Activated CD4-positive, alpha-beta T cell treated with anti-CD3 and anti-CD28 coated beads, Interleukin-2, amount 10 ng/mL, durations not matched to agents 24 days and 14 days (primary cell): ENCODE measurements at regions not wholly inside any gene's neighbourhood (a gene's known extent, or its start where the extent isn't known, plus 50 kb on each side); places are given as distances from the start of the nearest gene placed in this dataset.
A peak's percentile ranks its signal among the peaks of the same experiment; 100 is the strongest.

Experiments used
- DNase-seq: peaks from one replicate; pipeline ENCODE4 v3.0.0; 2022
- H3K27ac Mint-ChIP-seq: one replicate; pipeline ENCODE4 v1.8.0; 2022; ENCODE audit warnings: mild to moderate bottlenecking, mixed read lengths
- H3K27me3 Mint-ChIP-seq: one replicate; pipeline ENCODE4 v1.8.0; 2022; ENCODE audit warnings: mixed read lengths
- H3K36me3 Mint-ChIP-seq: one replicate; pipeline ENCODE4 v1.8.0; 2022; ENCODE audit warnings: low read depth, mild to moderate bottlenecking, mixed read lengths
- H3K4me1 Mint-ChIP-seq: one replicate; pipeline ENCODE4 v1.8.0; 2021; ENCODE audit warnings: mixed read lengths
- H3K4me3 Mint-ChIP-seq: one replicate; pipeline ENCODE4 v1.8.0; 2022; ENCODE audit warnings: mild to moderate bottlenecking, moderate library complexity, mixed read lengths
- H3K9me3 Mint-ChIP-seq: one replicate; pipeline ENCODE4 v1.8.0; 2021; ENCODE audit warnings: mixed read lengths
- intact Hi-C: fragments of 100-400 bp; cut with micrococcal nuclease; formaldehyde crosslinking; loops from one replicate; pipeline ENCODE4 v1.15.1; 2023

DNA sequence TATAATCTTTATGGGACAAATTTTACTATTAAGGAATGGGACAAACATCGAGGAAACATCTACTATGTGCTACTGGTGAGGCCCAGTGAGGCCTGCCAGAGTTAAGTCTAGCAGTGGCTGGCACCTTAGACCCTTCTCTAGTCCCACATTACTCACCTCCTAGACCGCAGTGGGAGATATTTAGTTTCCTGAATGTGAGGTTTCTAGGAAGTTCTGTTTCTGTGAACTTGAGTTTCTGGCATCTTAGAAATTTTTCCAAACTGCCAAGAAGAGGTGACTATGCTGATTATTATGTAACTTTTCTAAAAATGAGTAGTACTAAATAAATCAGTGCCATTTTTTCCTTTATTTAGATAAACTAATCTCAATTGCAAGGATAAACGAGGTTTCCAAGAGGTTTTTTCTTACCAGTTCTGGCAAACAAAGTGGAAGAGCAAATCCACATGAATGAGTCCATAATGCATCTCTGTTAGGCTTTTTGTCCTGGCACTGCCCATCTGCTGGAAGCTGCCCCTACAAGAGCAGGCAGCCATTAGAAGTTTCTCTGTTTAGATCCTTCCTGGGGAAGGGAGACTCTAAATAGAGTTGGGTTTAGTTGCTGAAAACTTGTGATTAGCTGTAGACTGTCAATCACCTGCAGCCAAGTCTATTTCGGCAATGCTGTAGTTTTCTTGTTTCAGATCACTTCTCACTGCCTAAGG lies 348.7 kb downstream of the MAN2A1 start:
- H3K9me3 Mint-ChIP-seq: peaks cover 18% of the 10 kb centered on the region
- no peaks in the 10 kb centered on the region for H3K27me3 Mint-ChIP-seq
- no peak for DNase-seq
- peaks cover 2% of the 10 kb centered on the region for H3K36me3 Mint-ChIP-seq
- H3K4me3 Mint-ChIP-seq: no peak overlapping the region
- intact Hi-C loops: no loop called here
- no peak overlapping the region for H3K27ac Mint-ChIP-seq
- peaks cover 5% of the 10 kb centered on the region for H3K4me1 Mint-ChIP-seq

GRCh38 chr5:110040178-110040577 lies 350.5 kb downstream of the MAN2A1 start:
- Mint-ChIP-seq H3K27ac (no peak overlapping the region), H3K36me3 (peaks cover 4% of the 10 kb centered on the region), H3K27me3 (no peaks in the 10 kb centered on the region), H3K9me3 (peaks cover 30% of the 10 kb centered on the region), H3K4me3 (no peak overlapping the region), H3K4me1 (peaks cover 5% of the 10 kb centered on the region)
- intact Hi-C loops: no loop called here
- DNase-seq: no peak

GRCh38 chr5:110043025-110043424 lies 353.3 kb downstream of the MAN2A1 start:
- Mint-ChIP-seq H3K27me3 (no peaks in the 10 kb centered on the region), H3K36me3 (peaks cover 4% of the 10 kb centered on the region), H3K27ac (no peak overlapping the region), H3K4me3 (no peak overlapping the region), H3K9me3 (peaks cover 30% of the 10 kb centered on the region), H3K4me1 (peaks cover 5% of the 10 kb centered on the region)
- intact Hi-C loops: no loop called here
- DNase-seq: no peak

DNA sequence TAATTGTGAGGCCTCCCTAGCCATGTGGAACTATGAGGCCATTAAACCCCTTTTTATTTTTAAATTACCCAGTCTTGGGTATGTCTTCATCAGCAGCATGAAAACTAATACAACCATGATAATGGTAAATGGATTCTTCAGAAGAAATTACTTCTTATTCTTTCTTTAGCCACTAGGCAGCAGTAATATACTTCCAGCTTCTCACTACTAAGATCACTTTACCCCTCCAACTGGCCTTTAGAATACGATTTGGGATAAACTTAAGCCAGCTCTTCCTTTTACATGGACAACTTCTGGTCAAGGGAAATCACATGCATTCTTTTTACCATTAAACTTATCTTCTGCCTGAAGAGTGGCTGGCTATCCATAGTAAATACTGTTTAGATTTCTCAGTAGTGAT lies 355.4 kb downstream of the MAN2A1 start:
- Mint-ChIP-seq H3K9me3 (peaks cover 30% of the 10 kb centered on the region), H3K4me1 (peaks cover 5% of the 10 kb centered on the region), H3K36me3 (peaks cover 4% of the 10 kb centered on the region), H3K27ac (no peak overlapping the region), H3K4me3 (no peak overlapping the region), H3K27me3 (no peaks in the 10 kb centered on the region)
- intact Hi-C loops: no loop called here
- DNase-seq: no peak

GRCh38 chr5:110048491-110048890 lies 358.8 kb downstream of the MAN2A1 start:
- DNase-seq: no peak
- H3K9me3 Mint-ChIP-seq: peaks cover 15% of the 10 kb centered on the region
- no peak overlapping the region for H3K27ac Mint-ChIP-seq
- no peak overlapping the region for H3K4me3 Mint-ChIP-seq
- intact Hi-C loops: no loop called here
- H3K4me1 Mint-ChIP-seq: peaks cover 2% of the 10 kb centered on the region
- no peaks in the 10 kb centered on the region for H3K27me3 Mint-ChIP-seq
- peaks cover 1% of the 10 kb centered on the region for H3K36me3 Mint-ChIP-seq

GRCh38 chr5:110049816-110050215 lies 360.1 kb downstream of the MAN2A1 start:
- Mint-ChIP-seq H3K27ac (no peak overlapping the region), H3K9me3 (peaks cover 3% of the 10 kb centered on the region), H3K36me3 (no peaks in the 10 kb centered on the region), H3K4me3 (no peak overlapping the region), H3K4me1 (peaks cover 16% of the 10 kb centered on the region), H3K27me3 (no peaks in the 10 kb centered on the region)
- DNase-seq: no peak
- intact Hi-C loops: no loop called here

DNA sequence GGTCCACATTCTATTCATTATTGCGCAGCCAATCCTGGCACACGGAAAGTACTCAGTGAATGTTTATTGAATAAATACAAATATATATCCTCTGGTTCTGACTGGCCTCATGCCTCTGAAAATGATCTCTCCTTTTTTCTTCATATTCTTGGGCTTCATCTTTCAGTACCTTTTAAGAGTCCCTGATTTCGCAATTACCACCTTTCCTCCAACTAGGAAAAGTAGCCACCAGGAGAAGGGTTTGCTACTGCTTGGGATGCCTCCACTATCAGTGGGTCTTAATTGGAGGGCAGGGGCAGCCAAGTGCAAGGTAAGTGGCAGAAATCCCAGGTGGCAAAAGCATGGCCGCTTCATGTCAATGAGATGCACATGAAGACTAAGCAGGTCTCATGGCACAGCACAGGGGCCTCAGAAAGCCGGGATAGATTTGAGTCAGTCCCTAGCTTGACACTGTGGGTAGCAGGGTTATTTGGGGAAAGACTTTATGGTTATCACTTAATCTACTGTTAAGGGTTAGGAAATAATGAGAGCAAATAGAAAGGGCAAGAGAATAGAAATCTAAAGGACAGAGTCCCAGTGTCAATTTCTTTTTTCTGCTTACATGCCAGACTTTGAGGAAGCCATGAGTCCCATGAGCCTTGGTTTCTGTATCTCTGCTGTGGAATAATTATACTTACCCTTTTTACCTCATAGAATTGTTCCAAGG lies 361.1 kb downstream of the MAN2A1 start:
- DNase-seq: no peak
- H3K4me1 Mint-ChIP-seq: peaks cover 21% of the 10 kb centered on the region
- H3K36me3 Mint-ChIP-seq: no peaks in the 10 kb centered on the region
- intact Hi-C loops: no loop called here
- H3K4me3 Mint-ChIP-seq: no peak overlapping the region
- H3K9me3 Mint-ChIP-seq: peaks cover 3% of the 10 kb centered on the region
- no peak overlapping the region for H3K27ac Mint-ChIP-seq
- H3K27me3 Mint-ChIP-seq: no peaks in the 10 kb centered on the region

- Mint-ChIP-seq H3K4me3 (no peak overlapping the region), H3K27ac (no peak overlapping the region), H3K9me3 (no peaks in the 10 kb centered on the region), H3K4me1 (peaks cover 21% of the 10 kb centered on the region), H3K27me3 (no peaks in the 10 kb centered on the region), H3K36me3 (no peaks in the 10 kb centered on the region)
- no peak for DNase-seq
- intact Hi-C loops: no loop called here
Measured at GRCh38 chr5:110053205-110053604, 363.5 kb downstream of the MAN2A1 start.

GRCh38 chr5:110053824-110054223 lies 364.1 kb downstream of the MAN2A1 start:
- no peak for DNase-seq
- intact Hi-C loops: loop anchor here (1.0 kb wide), 2 partner anchors 33 to 363 kb away; no protein-coding TSS in a partner anchor
- Mint-ChIP-seq H3K9me3 (no peaks in the 10 kb centered on the region), H3K36me3 (no peaks in the 10 kb centered on the region), H3K27ac (peak overlapping the region; percentile 74), H3K27me3 (no peaks in the 10 kb centered on the region), H3K4me3 (peak overlapping the region; percentile 12), H3K4me1 (peaks cover 21% of the 10 kb centered on the region)

GRCh38 chr5:110054240-110054639 lies 364.5 kb downstream of the MAN2A1 start:
- Mint-ChIP-seq H3K4me1 (peaks cover 21% of the 10 kb centered on the region), H3K9me3 (no peaks in the 10 kb centered on the region), H3K36me3 (no peaks in the 10 kb centered on the region), H3K27ac (peak overlapping the region; percentile 74), H3K27me3 (no peaks in the 10 kb centered on the region), H3K4me3 (peak overlapping the region; percentile 18)
- intact Hi-C loops: loop anchor here (1.0 kb wide), 2 partner anchors 33 to 363 kb away; no protein-coding TSS in a partner anchor
- peak; percentile 92 for DNase-seq

- H3K4me1 Mint-ChIP-seq: peaks cover 21% of the 10 kb centered on the region
- no peaks in the 10 kb centered on the region for H3K27me3 Mint-ChIP-seq
- no peaks in the 10 kb centered on the region for H3K9me3 Mint-ChIP-seq
- no peaks in the 10 kb centered on the region for H3K36me3 Mint-ChIP-seq
- H3K4me3 Mint-ChIP-seq: no peak overlapping the region
- intact Hi-C loops: no loop called here
- H3K27ac Mint-ChIP-seq: no peak overlapping the region
- no peak for DNase-seq
Measured at GRCh38 chr5:110055302-110055701, 365.6 kb downstream of the MAN2A1 start.

DNA sequence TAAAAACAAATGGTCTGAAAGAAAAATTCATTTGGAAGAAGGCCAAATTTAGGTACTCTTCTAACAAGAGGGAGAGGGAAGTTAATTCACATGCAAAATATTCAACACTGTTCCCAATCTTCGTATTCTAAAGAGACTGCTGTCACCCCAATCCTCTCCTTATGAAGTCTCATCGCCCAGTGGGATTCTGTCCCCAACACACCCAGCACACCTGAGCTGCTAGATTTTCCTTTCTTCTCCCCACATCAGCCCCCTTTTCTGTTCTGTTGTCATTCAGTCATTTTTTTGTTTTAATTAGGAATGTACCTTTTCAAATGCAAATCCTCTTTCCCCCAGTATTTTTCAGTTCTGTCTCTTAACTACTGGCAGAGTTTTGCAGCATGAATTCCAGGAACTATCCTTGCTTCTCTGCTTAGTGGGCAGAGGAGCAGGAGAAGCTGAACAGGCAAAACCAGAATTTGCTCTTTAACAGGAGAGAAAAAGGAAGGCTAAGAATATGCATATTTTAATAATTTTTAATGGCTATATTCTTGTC lies 366.9 kb downstream of the MAN2A1 start:
- DNase-seq: no peak
- Mint-ChIP-seq H3K27ac (no peak overlapping the region), H3K9me3 (no peaks in the 10 kb centered on the region), H3K4me3 (no peak overlapping the region), H3K36me3 (no peaks in the 10 kb centered on the region), H3K27me3 (no peaks in the 10 kb centered on the region), H3K4me1 (peaks cover 21% of the 10 kb centered on the region)
- intact Hi-C loops: no loop called here

- intact Hi-C loops: no loop called here
- H3K27ac Mint-ChIP-seq: no peak overlapping the region
- no peaks in the 10 kb centered on the region for H3K27me3 Mint-ChIP-seq
Measured at GRCh38 chr5:110058175-110058574, 368.4 kb downstream of the MAN2A1 start.

GRCh38 chr5:110062246-110062645 lies 372.5 kb downstream of the MAN2A1 start:
- intact Hi-C loops: no loop called here
- Mint-ChIP-seq H3K36me3 (no peaks in the 10 kb centered on the region), H3K4me1 (peaks cover 15% of the 10 kb centered on the region), H3K9me3 (no peaks in the 10 kb centered on the region), H3K4me3 (no peak overlapping the region), H3K27me3 (no peaks in the 10 kb centered on the region), H3K27ac (no peak overlapping the region)
- no peak for DNase-seq

More at GRCh38 chr5:110058175-110058574, 368.4 kb downstream of the MAN2A1 start:
- H3K9me3 Mint-ChIP-seq: no peaks in the 10 kb centered on the region
- no peak for DNase-seq
- H3K4me1 Mint-ChIP-seq: peaks cover 21% of the 10 kb centered on the region
- no peak overlapping the region for H3K4me3 Mint-ChIP-seq
- no peaks in the 10 kb centered on the region for H3K36me3 Mint-ChIP-seq
